ENCODE measurements at regions not wholly inside any gene's neighbourhood (a gene's known extent, or its start where the extent isn't known, plus 50 kb on each side); places are given as distances from the start of the nearest gene placed in this dataset.

GRCh38 chr2:9755008-9755407 lies 88.3 kb upstream of the TAF1B start:
- intact Hi-C loops (cut with micrococcal nuclease), result no loop called here

DNA sequence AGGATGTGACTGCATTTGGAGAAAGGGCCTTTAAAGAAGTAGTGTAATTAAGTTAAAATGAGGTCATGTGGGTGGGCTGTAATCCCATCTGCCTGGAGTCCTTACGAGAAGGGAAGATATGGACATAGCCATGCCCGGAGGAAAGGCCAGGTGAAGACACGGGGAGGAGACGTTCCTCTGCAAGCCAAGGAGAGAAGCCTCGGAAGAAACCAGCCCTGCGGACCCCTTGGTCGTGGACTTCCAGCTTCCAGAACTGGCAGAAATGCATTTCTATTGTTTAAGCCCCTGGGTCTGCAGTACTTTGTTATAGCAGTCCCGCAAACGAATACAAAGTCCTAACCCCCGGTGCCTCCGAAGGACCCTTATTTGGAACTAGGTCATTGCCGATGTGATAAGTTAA lies 87.6 kb upstream of the TAF1B start:
- intact Hi-C loops (cut with micrococcal nuclease), result no loop called here

DNA sequence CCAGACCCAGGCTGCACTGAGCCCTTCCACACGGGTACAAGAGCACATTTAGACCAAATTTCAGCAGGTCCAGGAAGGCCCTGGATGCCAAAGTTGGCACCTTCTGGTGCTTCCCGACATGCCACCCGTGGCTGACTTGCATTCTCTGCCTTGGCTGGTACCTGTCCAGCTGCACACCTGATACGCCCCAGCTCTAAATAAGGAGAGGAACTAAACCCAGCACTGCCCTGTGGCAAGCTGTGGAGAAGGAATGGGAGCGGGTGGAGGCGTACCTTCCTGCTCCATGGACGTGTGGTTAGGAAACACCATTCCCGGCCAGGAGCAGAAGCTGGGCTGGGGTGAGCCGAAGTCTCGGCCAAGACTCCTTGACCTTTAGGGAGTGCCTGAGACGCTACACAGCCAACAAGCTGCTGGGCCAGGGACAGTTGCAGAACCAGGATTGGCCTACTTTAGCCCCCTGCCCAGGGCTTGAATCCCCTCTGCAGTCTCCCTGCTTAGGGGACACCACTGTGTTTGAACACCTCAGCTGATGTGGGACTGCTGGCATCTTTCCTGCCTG lies 86.5 kb upstream of the TAF1B start:
- intact Hi-C loops (cut with micrococcal nuclease), result no loop called here

GRCh38 chr2:9757501-9758264 lies 85.6 kb upstream of the TAF1B start:
- intact Hi-C loops (cut with micrococcal nuclease), result no loop called here

GRCh38 chr2:9758741-9759140 lies 84.5 kb upstream of the TAF1B start:
- intact Hi-C loops (cut with micrococcal nuclease), result no loop called here

GRCh38 chr2:9760069-9760901 lies 83.0 kb upstream of the TAF1B start:
- intact Hi-C loops (cut with micrococcal nuclease), result no loop called here

DNA sequence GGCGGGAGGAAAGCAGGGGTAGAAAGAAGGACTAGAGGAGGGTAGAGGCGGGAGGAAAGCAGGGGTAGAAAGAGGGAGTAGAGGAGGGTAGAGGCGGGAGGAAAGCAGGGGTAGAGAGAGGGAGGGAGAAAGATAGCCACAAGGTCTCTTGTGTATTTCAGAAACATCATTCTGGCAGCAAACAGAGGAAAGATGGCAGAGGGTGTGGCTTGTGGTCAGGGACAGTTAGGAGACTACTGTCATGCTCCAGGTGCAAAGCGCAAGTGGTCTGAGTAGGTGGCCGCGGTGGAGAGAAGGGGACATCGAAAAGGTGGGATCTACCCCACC lies 82.4 kb upstream of the TAF1B start:
- intact Hi-C loops (cut with micrococcal nuclease), result no loop called here

DNA sequence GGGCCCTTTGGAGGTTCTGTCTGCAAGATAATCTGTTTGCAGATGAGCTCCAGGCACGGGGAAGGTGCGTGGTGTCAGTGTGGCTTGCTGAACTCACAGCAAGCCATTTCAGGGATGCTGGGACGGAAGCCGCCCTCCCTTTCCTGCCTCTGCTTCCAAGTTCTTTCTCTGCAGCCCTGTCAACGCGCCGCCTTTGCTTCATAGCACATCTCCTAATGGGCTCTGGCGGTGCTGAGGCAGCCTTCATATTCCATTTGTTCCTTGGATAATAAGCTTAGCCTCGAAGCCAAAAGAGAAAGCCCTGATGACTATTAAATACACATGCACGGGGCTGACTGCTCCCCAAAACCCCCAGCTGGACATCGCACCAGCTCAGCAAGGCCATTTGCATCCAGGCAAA lies 81.7 kb upstream of the TAF1B start:
- intact Hi-C loops (cut with micrococcal nuclease), result no loop called here

- intact Hi-C loops (cut with micrococcal nuclease), result no loop called here
These were observed 81.1 kb upstream of the TAF1B start for GRCh38 chr2:9762164-9762563.

DNA sequence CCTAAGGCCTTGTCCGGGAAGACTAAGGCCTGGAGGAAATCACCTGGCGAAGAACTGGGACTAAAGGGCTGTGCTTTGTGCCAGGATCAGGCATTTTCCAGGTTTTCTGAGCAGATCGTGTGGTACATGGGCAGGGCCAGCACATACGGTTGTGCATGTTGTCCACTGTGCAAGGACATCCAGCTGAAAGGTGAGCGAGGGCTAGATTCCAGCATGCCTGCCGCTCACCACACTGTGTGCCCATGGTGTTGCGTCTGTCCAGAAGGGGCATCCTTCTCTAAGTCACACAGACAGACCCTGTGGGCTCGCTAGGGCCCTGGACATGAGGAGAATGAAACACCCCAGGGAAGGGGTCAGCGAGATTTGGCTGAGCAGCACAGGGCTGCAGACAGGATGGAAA lies 80.3 kb upstream of the TAF1B start:
- intact Hi-C loops (cut with micrococcal nuclease), result no loop called here

- intact Hi-C loops (cut with micrococcal nuclease), result no loop called here
These were observed 79.7 kb upstream of the TAF1B start for GRCh38 chr2:9763356-9764152.

DNA sequence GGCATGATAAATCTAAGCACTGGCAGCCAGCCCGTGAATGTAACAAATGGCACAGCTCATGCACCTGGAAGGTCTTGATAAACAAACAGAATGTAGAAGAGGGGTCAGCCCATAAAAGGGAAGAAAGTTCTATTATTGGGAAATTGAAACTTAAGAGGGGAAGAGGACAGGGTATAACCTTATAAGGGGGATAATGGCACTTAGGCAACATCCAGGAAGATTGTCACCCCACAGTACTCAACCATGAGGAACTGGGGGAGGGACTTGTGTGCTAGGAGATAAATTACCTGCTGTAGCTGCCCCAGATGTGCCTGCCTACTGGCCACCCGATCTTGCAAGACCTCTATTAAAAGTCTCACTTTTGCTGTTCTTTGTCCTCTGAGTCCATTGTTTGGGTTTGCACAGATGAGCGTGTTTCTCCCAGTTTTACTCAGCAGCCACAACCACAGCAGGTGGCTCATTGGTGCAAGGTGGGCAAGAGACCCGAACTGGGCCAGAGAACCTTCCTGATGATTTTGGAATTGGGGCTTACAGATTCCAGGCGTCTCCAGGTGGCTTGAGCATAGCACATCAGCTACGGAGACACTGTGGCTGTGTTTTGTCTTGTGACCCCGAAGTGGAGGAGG lies 79.0 kb upstream of the TAF1B start:
- intact Hi-C loops (cut with micrococcal nuclease), result no loop called here

DNA sequence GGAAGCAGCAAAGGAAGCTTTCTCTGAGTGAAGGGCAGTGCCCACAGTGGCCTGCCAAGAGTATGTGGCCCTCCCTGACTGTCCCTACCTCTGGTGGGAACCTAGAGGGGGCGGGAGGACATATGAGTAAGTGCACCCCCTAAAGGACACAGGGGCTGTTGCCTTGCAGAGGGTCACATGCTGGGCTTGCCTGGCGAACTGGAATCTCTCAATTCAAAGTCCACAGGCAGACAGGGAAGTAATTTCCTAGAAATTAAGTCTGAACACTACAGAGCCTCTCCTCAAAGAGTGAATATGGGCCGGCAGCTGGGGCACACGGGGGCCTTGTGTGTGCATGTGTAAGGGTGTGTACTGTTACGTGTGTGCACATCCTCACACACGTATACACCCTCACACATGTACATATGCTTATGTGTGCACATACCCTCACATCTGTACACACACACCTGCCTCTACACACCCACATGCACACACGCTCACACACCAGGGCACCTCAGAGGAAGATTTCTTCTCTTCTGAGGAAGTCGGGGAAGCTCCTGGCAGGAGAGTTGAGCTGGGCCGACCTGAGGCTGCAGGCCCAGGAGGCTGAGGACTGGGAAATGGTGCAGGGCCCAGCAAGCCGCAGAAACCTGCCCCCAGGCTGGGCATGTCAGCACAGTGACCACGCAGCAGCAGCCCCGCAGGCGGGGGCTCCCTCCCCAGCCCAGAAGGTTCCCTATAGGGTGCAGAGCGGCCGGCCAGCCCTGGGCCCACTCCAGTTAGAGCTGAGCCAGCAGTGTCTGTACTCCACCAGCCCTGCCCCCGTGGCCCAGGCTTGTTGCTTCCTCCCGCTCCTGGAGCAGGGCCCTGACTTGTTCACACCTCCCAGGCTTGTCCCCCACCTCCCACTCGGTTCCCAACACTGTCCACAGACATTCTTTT lies 77.4 kb upstream of the TAF1B start:
- intact Hi-C loops (cut with micrococcal nuclease), result no loop called here

- intact Hi-C loops (cut with micrococcal nuclease), result no loop called here
These were observed 75.5 kb upstream of the TAF1B start for GRCh38 chr2:9767656-9768281.

DNA sequence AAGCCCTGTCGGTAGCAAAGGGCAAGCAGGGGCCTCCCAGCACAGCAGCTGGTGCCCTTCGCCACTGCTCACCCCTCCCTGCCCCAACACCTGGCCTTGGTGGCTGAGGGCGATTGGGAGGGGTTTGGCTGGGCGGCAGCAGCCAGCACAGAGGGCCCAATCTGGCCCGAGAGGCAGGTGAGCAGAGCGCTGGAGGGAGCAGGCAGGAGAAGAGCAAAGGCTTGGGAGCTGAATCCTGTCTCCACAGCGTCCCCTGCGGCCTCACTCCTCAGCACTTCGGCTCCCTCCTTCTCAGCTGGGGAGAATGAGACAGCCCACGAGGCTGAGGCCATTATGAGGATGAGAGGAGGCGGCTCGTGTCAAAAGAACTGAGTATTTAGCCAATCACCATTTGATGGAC lies 74.9 kb upstream of the TAF1B start:
- intact Hi-C loops (cut with micrococcal nuclease), result no loop called here

DNA sequence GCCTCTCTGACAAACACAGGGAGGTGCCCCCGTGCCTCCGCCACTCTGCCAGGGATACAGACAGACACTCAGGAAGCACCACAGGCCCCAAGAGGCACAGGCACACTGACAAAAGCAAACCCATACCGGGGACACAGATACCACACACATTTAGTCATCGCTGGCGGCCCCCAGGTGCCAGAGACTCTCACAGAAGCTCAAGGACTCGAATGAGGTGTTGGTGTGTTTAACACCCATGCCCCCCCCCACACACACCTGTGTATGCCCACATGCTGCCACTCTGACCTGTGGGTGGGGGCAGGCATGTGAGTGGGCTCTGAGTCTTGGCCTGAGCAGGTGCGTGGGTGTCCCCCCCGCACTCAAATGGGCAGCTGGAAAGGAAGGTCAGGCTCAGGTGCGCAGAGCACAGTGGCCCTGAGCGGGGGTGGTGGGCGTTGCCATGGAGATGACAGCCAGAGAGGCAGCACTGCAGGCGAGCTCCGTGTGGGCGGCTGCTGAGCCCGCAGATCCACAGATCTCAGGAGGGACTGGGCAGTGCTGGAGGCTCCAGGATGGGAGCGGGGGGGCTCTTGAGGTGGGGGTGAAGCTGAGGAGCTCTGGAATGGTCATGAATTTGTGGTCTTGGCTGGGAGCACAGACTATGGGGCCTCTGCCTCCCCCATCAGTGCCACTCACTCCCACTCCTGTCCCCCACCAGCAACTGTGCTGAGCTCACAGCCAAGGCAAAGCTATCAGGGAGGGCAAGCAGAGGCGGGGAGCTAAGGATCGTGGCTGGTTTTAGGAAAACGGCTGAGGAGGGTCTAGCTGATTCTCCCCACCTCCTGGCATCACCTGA lies 73.9 kb upstream of the TAF1B start:
- intact Hi-C loops (cut with micrococcal nuclease), result loop anchor here (1.0 kb wide), 2 partner anchors 13 to 30 kb away; no protein-coding TSS in a partner anchor

DNA sequence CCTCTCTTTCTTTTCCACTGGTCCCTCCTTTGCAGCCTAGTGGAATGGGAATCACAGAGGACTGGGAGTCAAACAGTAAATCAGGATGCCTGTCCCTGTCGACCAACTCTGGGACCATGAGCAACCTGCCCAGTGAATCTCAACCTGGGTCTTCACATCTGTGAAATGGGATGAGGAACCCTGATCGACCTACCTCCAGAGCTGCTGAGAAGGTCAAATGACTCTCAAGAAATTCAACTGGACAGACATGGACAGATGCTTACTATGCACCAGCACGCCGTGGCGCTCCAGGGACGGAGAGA lies 73.3 kb upstream of the TAF1B start:
- intact Hi-C loops (cut with micrococcal nuclease), result loop anchor here (1.0 kb wide), 2 partner anchors 12 to 29 kb away; no protein-coding TSS in a partner anchor

DNA sequence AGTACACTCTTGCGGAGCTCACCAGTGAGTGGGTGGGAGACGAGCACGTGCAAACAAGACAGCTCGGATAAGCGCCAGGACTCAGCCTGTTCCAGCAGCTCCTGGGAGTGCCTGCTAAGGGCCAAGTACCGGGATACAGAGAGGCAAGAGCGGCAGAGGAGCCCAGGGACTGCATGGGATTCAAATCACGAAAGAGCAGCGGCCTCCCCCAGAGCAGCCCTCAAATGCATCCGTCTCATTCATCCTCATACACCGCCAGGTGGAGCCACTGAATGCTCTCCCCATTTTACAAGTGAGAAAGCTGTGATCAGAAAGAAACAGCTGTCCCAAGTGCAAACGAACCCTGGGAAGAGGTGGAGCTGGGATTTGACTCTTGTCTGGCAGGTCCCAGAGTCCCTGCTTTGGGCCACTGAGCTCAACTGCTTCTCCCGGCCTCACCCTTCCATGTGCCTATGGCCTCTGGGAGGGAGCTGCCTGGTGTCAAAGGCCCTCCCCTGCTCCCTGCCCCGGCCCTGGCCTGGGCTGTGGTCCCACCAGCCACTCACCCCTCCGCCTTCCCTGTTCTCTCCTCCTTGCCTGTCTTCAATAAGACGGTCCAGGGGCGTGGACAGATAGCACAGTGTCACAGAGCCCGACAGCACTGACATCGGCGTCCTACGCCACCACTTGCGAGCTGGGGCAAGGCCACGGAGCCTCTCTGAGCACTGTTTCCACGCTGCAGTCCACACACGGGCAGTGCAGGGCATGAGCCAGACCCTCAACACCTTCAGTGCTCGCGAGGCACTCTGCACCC lies 72.8 kb upstream of the TAF1B start:
- intact Hi-C loops (cut with micrococcal nuclease), result loop anchor here (1.0 kb wide), 2 partner anchors 12 to 29 kb away; no protein-coding TSS in a partner anchor
